ENCODE measurements at regions not wholly inside any gene's neighbourhood (a gene's known extent, or its start where the extent isn't known, plus 50 kb on each side); places are given as distances from the start of the nearest gene placed in this dataset.
"Not testable (repeated sequence)": the region's sequence is repeated elsewhere in the genome, so short reads cannot be mapped to it uniquely, and the experiment has no call there.

DNA sequence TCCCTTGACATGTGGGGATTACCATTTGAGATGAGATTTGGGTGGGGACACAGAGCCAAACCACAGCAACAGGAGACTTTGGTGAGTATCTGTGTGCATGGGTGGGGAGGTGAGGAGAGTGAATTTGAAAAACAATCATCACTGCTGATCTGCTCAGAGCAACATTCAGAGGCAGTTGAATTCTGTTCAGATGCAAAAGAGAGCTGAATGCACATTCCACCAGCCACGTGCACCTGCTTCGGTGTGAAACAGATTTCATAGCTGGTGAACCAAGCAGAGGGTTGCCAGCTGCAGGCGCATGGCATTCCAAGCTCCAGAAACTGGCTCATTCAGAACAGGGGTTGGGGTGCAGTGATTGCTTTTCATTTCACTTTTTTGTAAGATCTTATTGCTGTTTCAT is 233.1 kb upstream of the FOXF1 start:
- H3K4me1 ChIP-seq: peaks cover 0 to 13% (median 0%) of the 10 kb centered on the region in 4 donors
- TF ChIP-seq EP300 (IDR thresholded peaks at IDR 0.05): no peak
- TF ChIP-seq POLR2A (IDR thresholded peaks at IDR 0.05): no peak
- TF ChIP-seq POLR2AphosphoS5 (IDR thresholded peaks at IDR 0.05): no peak
- TF ChIP-seq CTCF (IDR thresholded peaks at IDR 0.05): no peak
- 66% methylated on average over 3 of the region's 3 CpGs for WGBS, 2 donors
- DNase-seq: no peak
- no peak overlapping the region for H3K27ac ChIP-seq
- peaks cover 0 to 4% (median 0%) of the 10 kb centered on the region in 4 donors for H3K36me3 ChIP-seq
- intact Hi-C loops (cut with DNase I): no loop called here
- H3K4me3 ChIP-seq: no peak overlapping the region
- no peaks in the 10 kb centered on the region for H3K27me3 ChIP-seq
- no peaks in the 10 kb centered on the region for H3K9me3 ChIP-seq

DNA sequence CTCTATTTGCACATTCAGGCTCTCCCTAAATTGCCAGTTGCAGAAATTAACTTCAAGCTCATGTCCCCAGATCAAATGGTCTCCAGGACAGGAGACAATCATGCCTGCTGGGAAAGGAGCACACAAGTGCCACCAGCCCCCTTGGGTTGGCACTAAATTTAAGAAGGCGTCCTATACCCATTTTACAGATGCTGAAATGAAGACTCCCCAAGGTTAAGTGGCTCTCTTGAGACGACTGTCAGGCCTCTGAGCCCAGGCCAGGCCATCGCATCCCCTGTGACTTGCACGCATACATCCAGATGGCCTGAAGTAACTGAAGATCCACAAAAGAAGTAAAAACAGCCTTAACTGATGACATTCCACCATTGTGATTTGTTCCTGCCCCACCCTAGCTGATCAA is 232.5 kb upstream of the FOXF1 start:
- DNase-seq; H3K36me3 ChIP-seq; H3K9me3 ChIP-seq; H3K4me3 ChIP-seq; H3K27ac ChIP-seq; intact Hi-C loops (cut with DNase I); H3K27me3 ChIP-seq: not testable (repeated sequence)
- WGBS, 2 donors: 89 to 91% methylated on average over 4 of the region's 4 CpGs
- peaks cover 0 to 13% (median 0%) of the 10 kb centered on the region in 4 donors for H3K4me1 ChIP-seq

DNA sequence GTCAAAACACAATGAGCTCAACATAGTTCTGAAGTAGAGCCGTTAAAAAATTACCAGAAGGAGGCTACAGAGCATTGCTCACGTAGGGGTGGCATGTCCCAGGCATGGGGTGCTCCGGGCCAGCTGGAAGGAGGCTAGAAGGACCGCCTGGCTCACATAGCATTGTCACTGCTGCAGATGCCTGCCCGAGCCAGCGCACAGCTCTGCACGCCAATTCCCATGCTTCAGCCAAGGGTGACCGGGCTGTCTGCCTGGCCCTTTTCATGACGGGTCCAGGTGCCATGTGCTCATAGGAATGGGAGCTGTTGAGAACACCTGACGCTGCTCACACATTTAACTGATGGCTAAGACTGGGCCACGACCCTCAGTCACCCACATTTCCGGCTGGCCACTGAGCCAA is 228.9 kb upstream of the FOXF1 start:
- DNase-seq: peak; percentile 85
- no peak overlapping the region for H3K4me3 ChIP-seq
- H3K9me3 ChIP-seq: no peaks in the 10 kb centered on the region
- peaks cover 0 to 7% (median 0%) of the 10 kb centered on the region in 3 donors for H3K27me3 ChIP-seq
- TF ChIP-seq POLR2A (IDR thresholded peaks at IDR 0.05): no peak
- TF ChIP-seq CTCF (IDR thresholded peaks at IDR 0.05): no peak
- TF ChIP-seq POLR2AphosphoS5 (IDR thresholded peaks at IDR 0.05): peak in 3 of 4 donors; percentile 17 to 46 (median 46)
- peak in 1 of 4 donors; percentile 42 for TF ChIP-seq EP300 (IDR thresholded peaks at IDR 0.05)
- intact Hi-C loops (cut with DNase I): no loop called here
- H3K36me3 ChIP-seq: no peaks in the 10 kb centered on the region
- peaks cover 0 to 21% (median 8%) of the 10 kb centered on the region in 4 donors for H3K4me1 ChIP-seq
- peak overlapping the region in 3 of 4 donors; percentile 3 to 65 (median 55) for H3K27ac ChIP-seq
- 71 to 74% methylated on average over 12 of the region's 12 CpGs for WGBS, 2 donors

DNA sequence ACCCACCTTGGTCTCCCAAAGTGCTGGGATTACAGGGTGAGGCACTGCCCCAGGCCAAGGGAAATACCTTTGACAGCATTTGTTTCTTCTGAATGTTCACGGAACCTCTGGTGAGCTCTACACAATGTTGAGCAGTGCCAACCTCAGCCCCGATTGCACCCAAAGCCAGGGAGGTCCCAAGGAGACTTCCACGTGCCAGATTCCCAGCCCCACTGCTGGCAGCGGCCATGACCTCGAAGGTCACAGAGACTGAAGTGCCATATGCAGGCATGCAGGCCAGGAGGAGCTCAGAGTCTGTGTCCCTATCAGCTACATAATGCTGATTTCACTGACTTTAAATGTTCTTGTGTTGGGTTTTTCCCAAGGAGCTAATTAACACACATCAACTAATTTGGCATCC is 226.4 kb upstream of the FOXF1 start:
- Histone ChIP-seq H3K4me3 (no peak overlapping the region), H3K36me3 (no peaks in the 10 kb centered on the region), H3K27me3 (peaks cover 0 to 25% (median 0%) of the 10 kb centered on the region in 3 donors), H3K27ac (no peak overlapping the region), H3K4me1 (peaks cover 0 to 35% (median 16%) of the 10 kb centered on the region in 4 donors), H3K9me3 (no peaks in the 10 kb centered on the region)
- intact Hi-C loops (cut with DNase I): no loop called here
- TF ChIP-seq POLR2A (IDR thresholded peaks at IDR 0.05): no peak
- no peak for TF ChIP-seq POLR2AphosphoS5 (IDR thresholded peaks at IDR 0.05)
- no peak for TF ChIP-seq EP300 (IDR thresholded peaks at IDR 0.05)
- TF ChIP-seq CTCF (IDR thresholded peaks at IDR 0.05): no peak
- no peak for DNase-seq
- 65 to 67% methylated on average over 5 of the region's 5 CpGs for WGBS, 2 donors

GRCh38 chr16:86285421-86285820 is 224.9 kb upstream of the FOXF1 start:
- whole genome bisulfite sequencing, 2 donors: 41 to 47% methylated on average over 6 of the region's 6 CpGs
- H3K9me3 ChIP-seq: no peaks in the 10 kb centered on the region
- peaks cover 0 to 35% (median 16%) of the 10 kb centered on the region in 4 donors for H3K4me1 ChIP-seq
- H3K36me3 ChIP-seq: no peaks in the 10 kb centered on the region
- intact Hi-C loops (cut with DNase I): loop anchor here (5.0 kb wide), 1 partner anchor 133 kb away; no protein-coding TSS in a partner anchor
- DNase-seq: no peak
- H3K27me3 ChIP-seq: peaks cover 0 to 25% (median 0%) of the 10 kb centered on the region in 3 donors
- peak overlapping the region in 1 of 4 donors; percentile 51 for H3K27ac ChIP-seq
- TF ChIP-seq POLR2AphosphoS5 (IDR thresholded peaks at IDR 0.05): no peak
- no peak for TF ChIP-seq POLR2A (IDR thresholded peaks at IDR 0.05)
- no peak for TF ChIP-seq CTCF (IDR thresholded peaks at IDR 0.05)
- no peak for TF ChIP-seq EP300 (IDR thresholded peaks at IDR 0.05)
- no peak overlapping the region for H3K4me3 ChIP-seq

Measured in sigmoid colon (tissue), 6 donors.